DMS114 treated with DMSO at 0.1 percent for 48 hours (cell line): ENCODE measurements at regions not wholly inside any gene's neighbourhood (a gene's known extent, or its start where the extent isn't known, plus 50 kb on each side); places are given as distances from the start of the nearest gene placed in this dataset.
"Not testable (repeated sequence)": the region's sequence is repeated elsewhere in the genome, so short reads cannot be mapped to it uniquely, and the experiment has no call there.

ENCODE experiments used
- DNase-seq: peaks from one replicate; lab custom pipeline; 2025; ENCODE audit not compliant: unreplicated experiment; lab: John Stamatoyannopoulos, UW

GRCh38 chr1:60893136-60893930 is 189.0 kb upstream of the NFIA start:
- DNase-seq: no peak

DNA sequence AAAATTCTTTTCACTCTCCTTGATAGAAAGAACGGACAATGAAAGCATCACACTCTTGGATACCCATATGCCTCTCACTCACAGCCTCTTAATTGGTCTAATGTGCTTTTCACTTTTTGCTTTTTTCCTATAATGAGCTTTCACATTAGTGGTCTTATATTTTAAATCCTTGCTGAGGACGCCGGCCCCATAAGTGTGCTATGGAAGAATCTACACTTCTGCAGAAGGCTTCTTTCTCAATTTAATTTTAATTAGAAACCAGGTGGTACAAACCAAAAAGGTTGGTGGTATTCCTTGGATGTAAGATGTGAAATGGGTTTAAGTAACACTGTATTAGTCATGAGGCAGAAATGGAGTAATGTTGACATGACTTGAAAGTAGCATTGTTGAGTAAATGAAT is 190.6 kb upstream of the NFIA start:
- DNase-seq: no peak

- DNase-seq: no peak
These were observed 191.1 kb upstream of the NFIA start for GRCh38 chr1:60891281-60891680.

- no peak for DNase-seq
These were observed 191.7 kb upstream of the NFIA start for GRCh38 chr1:60890664-60891063.

- no peak for DNase-seq
These were observed 192.7 kb upstream of the NFIA start for GRCh38 chr1:60889709-60890108.

DNA sequence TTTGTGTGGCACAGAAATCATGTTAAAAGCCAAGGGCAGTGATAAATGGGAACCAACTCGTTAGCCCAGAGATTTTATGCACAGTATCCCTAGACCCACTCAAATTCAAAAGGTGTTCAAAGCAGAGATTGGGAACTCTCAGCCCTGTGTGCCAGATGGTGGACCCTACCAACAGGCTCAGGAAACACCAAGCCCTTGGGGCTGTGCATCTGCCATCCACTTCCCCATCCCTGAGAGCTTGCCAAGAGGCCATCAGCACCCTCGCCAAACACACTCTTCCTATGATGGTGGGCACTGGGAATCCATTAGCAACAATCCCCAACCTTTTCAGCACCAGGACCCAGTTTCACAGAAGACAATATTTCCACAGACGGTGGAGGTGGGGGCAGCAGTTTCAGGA is 194.2 kb upstream of the NFIA start:
- no peak for DNase-seq

GRCh38 chr1:60886793-60887331 is 195.5 kb upstream of the NFIA start:
- no peak for DNase-seq

DNA sequence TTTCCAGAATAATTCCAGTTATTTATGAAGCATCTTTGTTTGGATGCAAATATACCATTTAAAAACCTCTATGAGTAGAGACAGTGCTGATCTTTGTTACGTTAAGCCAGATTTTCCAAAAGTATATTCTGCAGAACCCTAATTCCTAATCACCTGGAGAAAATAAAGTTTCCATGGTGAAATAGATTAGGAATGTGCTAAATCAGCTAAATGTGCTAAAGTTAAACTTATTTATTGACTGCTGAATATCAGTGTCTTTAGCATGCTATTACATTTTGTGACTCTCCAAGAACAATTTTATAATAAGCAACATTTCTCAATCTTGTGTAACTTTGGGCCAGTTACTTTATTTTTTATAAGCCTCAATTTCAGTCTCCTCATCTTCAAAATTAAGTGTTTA is 196.3 kb upstream of the NFIA start:
- DNase-seq: no peak

DNA sequence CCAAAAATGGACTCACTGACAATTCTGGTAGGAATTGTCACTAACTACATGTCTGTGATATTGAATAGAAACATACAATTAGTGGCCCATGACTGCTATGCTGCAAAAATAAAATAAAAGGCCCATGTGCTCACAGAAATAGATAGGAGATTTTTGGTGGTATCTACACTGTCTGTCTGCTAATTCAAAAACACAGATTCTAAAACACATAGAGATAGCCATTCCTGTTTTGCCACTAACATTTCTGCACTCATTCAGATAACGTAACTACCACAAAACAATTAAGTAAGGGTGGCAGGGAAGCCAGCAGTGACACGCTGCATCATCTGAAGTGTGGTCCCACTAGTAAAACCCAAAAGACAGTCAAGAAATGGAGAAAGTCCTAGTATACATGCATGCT is 202.2 kb upstream of the NFIA start:
- DNase-seq: no peak

DNA sequence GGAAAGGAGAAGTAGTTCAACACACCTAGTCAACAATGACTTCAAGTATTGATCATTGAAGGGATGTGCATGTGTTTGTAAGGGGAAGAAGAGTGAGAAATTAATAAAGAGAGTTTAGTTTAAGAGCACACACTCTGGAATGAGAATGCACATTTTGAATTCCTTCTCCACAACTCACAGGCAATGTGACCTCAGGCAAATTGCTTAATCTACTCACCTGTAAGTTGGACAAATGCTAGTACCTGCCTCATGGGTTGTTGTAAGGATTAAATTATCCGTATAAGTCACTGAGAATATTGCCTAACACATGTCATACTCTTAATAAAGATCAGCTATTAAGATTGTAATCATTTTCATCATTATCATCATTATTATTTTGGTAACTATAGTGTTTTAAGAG is 204.0 kb upstream of the NFIA start:
- DNase-seq: no peak

GRCh38 chr1:60877376-60877775 is 205.0 kb upstream of the NFIA start:
- no peak for DNase-seq

DNA sequence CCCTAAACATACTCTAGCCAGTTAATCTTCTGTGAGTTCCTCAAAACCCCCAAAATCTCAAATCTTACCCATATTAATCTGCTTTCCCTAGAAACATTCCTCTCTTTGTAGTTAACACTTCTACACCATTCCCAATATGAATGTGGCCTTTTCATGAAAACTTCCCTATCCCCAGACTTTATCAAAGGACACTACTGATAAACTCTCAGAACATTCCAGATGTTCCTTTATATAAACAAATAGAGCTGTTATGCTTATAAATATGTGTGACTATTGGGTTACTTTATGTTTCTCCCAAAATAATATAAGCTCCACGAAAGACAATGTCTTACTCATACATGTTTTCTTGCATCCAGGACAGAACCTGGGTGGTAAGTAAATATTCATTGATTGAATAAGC is 205.4 kb upstream of the NFIA start:
- DNase-seq: no peak

- DNase-seq: no peak
These were observed 207.2 kb upstream of the NFIA start for GRCh38 chr1:60875138-60875537.

DNA sequence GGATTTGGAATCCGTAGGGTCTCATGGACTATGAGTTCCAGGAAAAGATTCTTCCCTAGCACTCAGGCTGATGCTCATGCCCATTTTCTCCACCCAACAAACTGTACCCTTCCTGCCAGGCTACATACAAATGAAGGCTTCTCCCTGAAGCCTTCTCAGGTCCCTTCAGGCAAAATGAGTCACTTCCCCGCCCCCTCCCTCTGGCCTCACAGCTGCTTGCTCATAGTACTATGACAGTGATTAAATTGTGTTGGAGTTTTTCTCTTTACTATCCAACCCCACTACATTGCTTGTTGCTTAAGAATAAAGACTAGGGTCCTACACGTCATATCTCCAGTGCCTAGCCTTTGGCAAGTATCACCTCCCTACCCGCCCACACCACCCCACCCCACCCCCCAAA is 207.6 kb upstream of the NFIA start:
- DNase-seq: no peak

DNA sequence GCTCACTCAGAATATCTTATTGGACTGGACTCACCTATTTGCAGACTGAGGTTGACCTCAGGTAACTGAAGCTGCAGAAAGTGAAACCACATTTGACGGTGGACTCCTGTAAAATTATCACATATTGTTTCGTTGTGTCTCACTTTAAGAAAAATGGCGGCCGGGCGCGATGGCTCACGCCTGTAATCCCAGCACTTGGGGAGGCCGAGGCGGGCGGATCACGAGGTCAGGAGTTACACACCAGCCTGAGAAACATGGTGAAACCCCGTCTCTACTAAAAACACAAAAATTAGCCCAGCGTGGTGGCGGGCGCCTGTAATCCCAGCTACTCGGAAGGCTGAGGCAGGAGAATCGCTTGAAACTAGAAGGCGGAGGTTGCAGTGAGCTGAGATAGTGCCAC is 209.0 kb upstream of the NFIA start:
- not testable (repeated sequence) for DNase-seq

DNA sequence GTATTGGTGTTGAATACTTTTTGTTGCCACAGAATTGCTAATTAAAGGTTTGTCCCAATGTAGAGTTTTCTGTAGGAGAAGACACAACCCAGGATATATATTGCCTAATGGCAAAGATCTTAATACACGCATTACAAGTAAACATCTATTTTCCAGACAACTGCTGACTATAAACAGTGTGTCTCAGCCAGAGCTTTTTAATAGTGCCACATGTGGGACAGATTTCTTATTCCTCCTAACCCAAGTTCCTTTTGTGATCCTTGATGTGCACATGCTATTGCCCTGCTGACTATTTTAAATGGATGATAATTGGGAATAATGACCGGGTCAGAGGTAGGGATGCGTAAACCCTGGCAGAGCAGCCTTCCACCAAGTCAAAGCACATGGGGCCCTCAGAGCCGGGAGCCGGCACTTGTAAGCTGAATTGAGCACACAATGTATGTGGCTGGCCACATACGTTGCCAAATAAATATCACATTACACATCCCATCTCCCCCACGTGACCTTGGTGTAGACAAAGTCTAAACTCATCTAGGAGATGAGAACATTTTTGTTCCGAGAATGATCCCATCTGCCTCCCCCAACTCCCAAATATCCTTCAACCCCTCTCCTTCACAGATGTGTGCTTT is 209.8 kb upstream of the NFIA start:
- DNase-seq: no peak

DNA sequence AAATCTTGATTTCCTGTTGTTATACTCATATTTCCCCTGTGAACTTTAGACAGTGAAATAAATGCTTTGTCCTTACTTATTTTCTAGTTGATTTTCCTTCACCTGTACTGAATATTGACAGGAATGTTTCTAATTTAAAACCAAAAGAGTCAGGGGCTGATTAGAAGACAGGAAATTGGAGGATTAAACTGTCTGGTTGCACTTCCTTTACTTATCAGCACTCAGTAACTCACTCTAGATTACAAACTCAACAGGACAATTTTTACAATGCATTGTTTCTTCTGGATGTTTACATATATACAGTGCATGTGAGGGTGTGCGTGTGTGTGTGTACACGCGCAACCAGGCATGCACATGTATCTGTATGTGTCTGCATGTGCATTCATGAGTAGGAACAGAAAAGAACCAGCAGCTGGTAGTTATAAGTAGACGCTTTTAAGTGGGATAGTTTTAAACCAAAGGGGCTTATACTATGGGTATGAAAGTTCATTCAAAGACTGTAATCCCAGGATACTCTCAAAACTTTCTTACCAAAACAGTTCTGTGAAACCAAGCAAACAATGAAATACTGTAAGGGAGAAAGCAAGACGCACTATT is 212.0 kb upstream of the NFIA start:
- no peak for DNase-seq

- no peak for DNase-seq
These were observed 213.3 kb upstream of the NFIA start for GRCh38 chr1:60868901-60869663.

DNA sequence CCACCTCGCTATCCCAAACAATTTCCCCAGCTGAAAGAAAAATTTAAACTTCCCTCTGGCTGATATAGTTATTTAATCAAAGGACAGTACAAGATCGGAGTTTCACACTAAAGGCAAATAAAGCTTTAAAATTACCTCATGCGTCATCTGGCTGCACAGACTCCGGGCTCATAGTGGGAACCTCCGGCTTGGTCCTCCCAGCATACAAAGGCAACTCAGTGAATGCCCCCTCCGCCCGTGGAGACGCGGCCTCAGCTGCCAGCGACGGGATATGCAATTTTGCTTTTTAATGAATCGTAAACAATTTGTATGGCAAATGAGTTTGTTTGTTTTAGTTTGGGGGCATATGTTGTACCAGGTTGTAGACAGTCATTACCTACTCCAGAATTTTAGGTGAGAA is 214.6 kb upstream of the NFIA start:
- no peak for DNase-seq

GRCh38 chr1:60866917-60867531 is 215.3 kb upstream of the NFIA start:
- DNase-seq: no peak
